ENCODE measurements at regions not wholly inside any gene's neighbourhood (a gene's known extent, or its start where the extent isn't known, plus 50 kb on each side); places are given as distances from the start of the nearest gene placed in this dataset.

- no peak for TF ChIP-seq POLR2A (IDR thresholded peaks at IDR 0.05)
- TF ChIP-seq CTCF (IDR thresholded peaks at IDR 0.05) = no peak
These were observed 381.6 kb downstream of the TMEM121 start for GRCh38 chr14:105908006-105908405.
